Fibroblast of lung (primary cell): ENCODE measurements at regions not wholly inside any gene's neighbourhood (a gene's known extent, or its start where the extent isn't known, plus 50 kb on each side); places are given as distances from the start of the nearest gene placed in this dataset.

Source experiments
- EZH2 ChIP-seq: IDR thresholded peaks from 2 replicates; pipeline ENCODE4 v1.5.1; 2012; ENCODE audit warnings: low read length, control low read depth, mild to moderate bottlenecking; ENCODE audit errors: missing control alignments
- TF ChIP-seq, protein P1 (sequence below), 2 donors: IDR thresholded peaks in 1 of 2; conservative IDR thresholded peaks in 1 of 2; 1 replicate in 1 of 2; 2 replicates in 1 of 2; pipeline ENCODE4 v1.5.1; 2011 to 2012; ENCODE audit warnings: low read length in 2 of 2, control low read depth in 1 of 2, inconsistent platforms in 1 of 2, low read depth in 1 of 2, mild to moderate bottlenecking in 1 of 2

DNA sequence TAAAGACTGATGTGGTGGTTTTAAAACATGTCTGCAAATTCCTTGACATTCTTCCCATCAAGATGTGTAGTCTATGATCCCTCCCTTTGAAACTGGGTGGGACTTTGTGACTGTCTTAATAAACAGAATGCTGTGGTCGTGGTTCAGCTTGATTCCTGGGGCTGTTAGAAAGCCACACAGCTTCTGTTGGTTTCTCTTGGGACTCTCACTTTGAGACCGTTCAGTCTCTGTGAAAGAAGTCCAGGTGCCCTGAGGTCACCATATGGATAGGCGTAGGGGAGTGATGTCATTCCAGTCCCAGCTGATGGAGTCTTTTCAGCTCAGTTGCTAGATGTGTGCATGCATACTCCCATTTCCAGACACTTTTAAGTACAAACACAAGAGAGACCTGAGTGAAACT, 216.6 kb downstream of the KDR start:
- no peak for TF ChIP-seq EZH2
- TF ChIP-seq, protein P1, sequence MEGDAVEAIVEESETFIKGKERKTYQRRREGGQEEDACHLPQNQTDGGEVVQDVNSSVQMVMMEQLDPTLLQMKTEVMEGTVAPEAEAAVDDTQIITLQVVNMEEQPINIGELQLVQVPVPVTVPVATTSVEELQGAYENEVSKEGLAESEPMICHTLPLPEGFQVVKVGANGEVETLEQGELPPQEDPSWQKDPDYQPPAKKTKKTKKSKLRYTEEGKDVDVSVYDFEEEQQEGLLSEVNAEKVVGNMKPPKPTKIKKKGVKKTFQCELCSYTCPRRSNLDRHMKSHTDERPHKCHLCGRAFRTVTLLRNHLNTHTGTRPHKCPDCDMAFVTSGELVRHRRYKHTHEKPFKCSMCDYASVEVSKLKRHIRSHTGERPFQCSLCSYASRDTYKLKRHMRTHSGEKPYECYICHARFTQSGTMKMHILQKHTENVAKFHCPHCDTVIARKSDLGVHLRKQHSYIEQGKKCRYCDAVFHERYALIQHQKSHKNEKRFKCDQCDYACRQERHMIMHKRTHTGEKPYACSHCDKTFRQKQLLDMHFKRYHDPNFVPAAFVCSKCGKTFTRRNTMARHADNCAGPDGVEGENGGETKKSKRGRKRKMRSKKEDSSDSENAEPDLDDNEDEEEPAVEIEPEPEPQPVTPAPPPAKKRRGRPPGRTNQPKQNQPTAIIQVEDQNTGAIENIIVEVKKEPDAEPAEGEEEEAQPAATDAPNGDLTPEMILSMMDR (conservative IDR thresholded peaks at IDR 0.05 in 1 of 2, IDR thresholded peaks at IDR 0.05 in 1 of 2; ENCODE audit: low read depth in 1 of 2, low read length in 2 of 2), result no peak
